IMR-90 (cell line): ENCODE measurements at regions not wholly inside any gene's neighbourhood (a gene's known extent, or its start where the extent isn't known, plus 50 kb on each side); places are given as distances from the start of the nearest gene placed in this dataset.

ENCODE experiments used
- ATAC-seq: fragments of 200-7000 bp; cut with Tn5 transposase; 2 replicates; pipeline ENCODE4 v1.9.1; 2020; ENCODE audit warnings: low read depth, mild to moderate bottlenecking, moderate library complexity
- BruUV-seq: library from RNA; stranded (reverse); fragments of 400-500 nt; replicated peaks from 2 replicates; lab custom pipeline; 2021; lab: Mats Ljungman, UMichigan
- CTCF ChIA-PET: fragments of 300-600 bp; formaldehyde crosslinking; extraction: SDS; loops from one replicate; lab custom pipeline; 2021; ENCODE audit warnings: antibody characterized with exemption; lab: Yijun Ruan, JAX
- POLR2A ChIA-PET: fragments of 300-600 bp; sonication (Branson Sonifier 250); formaldehyde crosslinking; loops from one replicate; lab custom pipeline; 2022; ENCODE audit warnings: antibody characterized with exemption; ENCODE audit not compliant: unreplicated experiment; lab: Charles Lee
- DNase-seq: peaks from one replicate; pipeline ENCODE4 v3.0.0; 2013
- H2AFZ ChIP-seq: replicated peaks from 2 replicates; pipeline ENCODE3; 2013; ENCODE audit warnings: low read length, mild to moderate bottlenecking; ENCODE audit not compliant: poor library complexity
- H2AK5ac ChIP-seq: 2 replicates; pipeline ENCODE4 v1.6.1; 2013; ENCODE audit warnings: low read depth, low read length, inconsistent platforms
- H2AK9ac ChIP-seq: replicated peaks from 2 replicates; pipeline ENCODE3; 2013; ENCODE audit warnings: mild to moderate bottlenecking, low read depth, low read length, moderate library complexity; ENCODE audit not compliant: poor library complexity
- H2BK120ac ChIP-seq: 2 replicates; pipeline ENCODE4 v1.6.1; 2013; ENCODE audit warnings: low read depth, low read length, inconsistent platforms
- H2BK15ac ChIP-seq: 3 replicates; pipeline ENCODE4 v1.6.1; 2013; ENCODE audit warnings: low read depth, low read length, inconsistent platforms
- H2BK20ac ChIP-seq: 2 replicates; pipeline ENCODE4 v1.6.1; 2013; ENCODE audit warnings: low read depth, mild to moderate bottlenecking, inconsistent platforms, low read length, moderate library complexity
- H2BK5ac ChIP-seq: 2 replicates; pipeline ENCODE4 v1.6.1; 2013; ENCODE audit warnings: mild to moderate bottlenecking, low read depth, low read length, inconsistent platforms; ENCODE audit not compliant: poor library complexity, severe bottlenecking
- H3K14ac ChIP-seq: replicated peaks from 2 replicates; pipeline ENCODE4 v1.6.1; 2013; ENCODE audit warnings: low read depth, low read length, inconsistent platforms
- H3K18ac ChIP-seq: 2 replicates; pipeline ENCODE4 v1.6.1; 2013; ENCODE audit warnings: low read depth, low read length, control low read depth
- H3K23ac ChIP-seq: 2 replicates; pipeline ENCODE4 v1.6.1; 2013; ENCODE audit warnings: low read depth, low read length, inconsistent platforms
- H3K27ac ChIP-seq: 2 replicates; pipeline ENCODE4 v1.5.1; 2013; ENCODE audit warnings: mild to moderate bottlenecking, control low read depth, low read length; ENCODE audit not compliant: insufficient read depth
- H3K27me3 ChIP-seq: 2 replicates; pipeline ENCODE4 v1.6.1; 2013; ENCODE audit warnings: low read length; ENCODE audit not compliant: control insufficient read depth, insufficient read depth
- H3K36me3 ChIP-seq: 2 replicates; pipeline ENCODE4 v1.6.1; 2013; ENCODE audit warnings: low read length, mixed read lengths; ENCODE audit not compliant: control insufficient read depth, insufficient read depth
- H3K4ac ChIP-seq: 2 replicates; pipeline ENCODE4 v1.6.1; 2013; ENCODE audit warnings: low read depth, low read length, inconsistent platforms
- H3K4me1 ChIP-seq: 2 replicates; pipeline ENCODE4 v1.6.1; 2013; ENCODE audit warnings: low read length, mixed read lengths; ENCODE audit not compliant: control insufficient read depth, insufficient read depth
- H3K4me2 ChIP-seq: 2 replicates; pipeline ENCODE4 v1.6.1; 2013; ENCODE audit warnings: low read depth, mild to moderate bottlenecking, control low read depth, low read length, moderate library complexity
- H3K4me3 ChIP-seq: 2 replicates; pipeline ENCODE4 v1.5.1; 2013; ENCODE audit warnings: low read depth, mild to moderate bottlenecking, control low read depth, low read length, moderate library complexity; ENCODE audit not compliant: insufficient read depth
- H3K56ac ChIP-seq: 2 replicates; pipeline ENCODE4 v1.6.1; 2013; ENCODE audit warnings: low read length, inconsistent platforms; ENCODE audit not compliant: insufficient read depth; ENCODE audit errors: extremely low read depth
- H3K79me1 ChIP-seq, 2 experiments: 2 replicates each; pipeline ENCODE4 v1.6.1; 2013; ENCODE audit warnings: low read length in 2 of 2, inconsistent platforms in 1 of 2, low read depth in 1 of 2
- H3K9ac ChIP-seq: 2 replicates; pipeline ENCODE4 v1.6.1; 2013; ENCODE audit warnings: low read depth, low read length, control low read depth
- H3K9me1 ChIP-seq: 2 replicates; pipeline ENCODE4 v1.6.1; 2013; ENCODE audit warnings: low read length, inconsistent platforms; ENCODE audit not compliant: insufficient read depth
- H3K9me3 ChIP-seq: 2 replicates; pipeline ENCODE4 v1.6.1; 2013; ENCODE audit warnings: low read length; ENCODE audit not compliant: control insufficient read depth, insufficient read depth
- H4K20me1 ChIP-seq: 2 replicates; pipeline ENCODE4 v1.6.1; 2013; ENCODE audit warnings: low read length, inconsistent platforms; ENCODE audit not compliant: insufficient read depth
- H4K5ac ChIP-seq: 2 replicates; pipeline ENCODE4 v1.6.1; 2013; ENCODE audit warnings: mild to moderate bottlenecking, low read depth, low read length, control low read depth
- H4K8ac ChIP-seq, 2 experiments: 2 replicates each; pipeline ENCODE4 v1.6.1; 2013; ENCODE audit warnings: low read depth in 2 of 2, low read length in 2 of 2, control low read depth in 1 of 2, inconsistent platforms in 1 of 2
- H4K91ac ChIP-seq: 2 replicates; pipeline ENCODE4 v1.6.1; 2013; ENCODE audit warnings: low read depth, low read length, inconsistent platforms; ENCODE audit not compliant: insufficient read depth
- BHLHE40 ChIP-seq: fragments of 150-350 bp; IDR thresholded peaks from 2 replicates; pipeline ENCODE4 v1.6.1; 2016; ENCODE audit warnings: mild to moderate bottlenecking, low read depth, low read length
- CEBPB ChIP-seq: IDR thresholded peaks from 2 replicates; pipeline ENCODE4 v1.6.1; 2012; ENCODE audit warnings: low read depth, low read length, improper control_type of control experiment
- CHD1 ChIP-seq: IDR thresholded peaks from 2 replicates; pipeline ENCODE4 v1.6.1; 2012; ENCODE audit warnings: low read depth, low read length, improper control_type of control experiment
- FOS ChIP-seq: fragments of 150-350 bp; IDR thresholded peaks from 2 replicates; pipeline ENCODE4 v1.6.1; 2016; ENCODE audit warnings: low read depth, low read length
- MAFK ChIP-seq: IDR thresholded peaks from 2 replicates; pipeline ENCODE4 v1.6.1; 2012; ENCODE audit warnings: low read depth, low read length, improper control_type of control experiment
- MAZ ChIP-seq: IDR thresholded peaks from 2 replicates; pipeline ENCODE4 v1.6.1; 2012; ENCODE audit warnings: low read depth, mild to moderate bottlenecking, low read length, improper control_type of control experiment, moderate library complexity, borderline replicate concordance
- MXI1 ChIP-seq: IDR thresholded peaks from 2 replicates; pipeline ENCODE4 v1.6.1; 2012; ENCODE audit warnings: low read depth, mild to moderate bottlenecking, low read length, moderate library complexity, borderline replicate concordance
- NFE2L2 ChIP-seq: fragments of 150-350 bp; IDR thresholded peaks from 2 replicates; pipeline ENCODE4 v1.6.1; 2016; ENCODE audit warnings: low read depth, mild to moderate bottlenecking, low read length
- POLR2A ChIP-seq: IDR thresholded peaks from 2 replicates; pipeline ENCODE4 v1.6.1; 2012; ENCODE audit warnings: mild to moderate bottlenecking, low read depth, low read length
- RAD21 ChIP-seq: IDR thresholded peaks from 2 replicates; pipeline ENCODE4 v1.6.1; 2012; ENCODE audit warnings: low read length, improper control_type of control experiment
- RCOR1 ChIP-seq: IDR thresholded peaks from 2 replicates; pipeline ENCODE4 v1.6.1; 2012; ENCODE audit warnings: mild to moderate bottlenecking, low read length, improper control_type of control experiment; ENCODE audit not compliant: insufficient replicate concordance
- RFX5 ChIP-seq: IDR thresholded peaks from 2 replicates; pipeline ENCODE4 v1.8.0; 2012; ENCODE audit warnings: low read depth, mild to moderate bottlenecking, low read length, moderate library complexity
- SMC3 ChIP-seq: fragments of 150-350 bp; IDR thresholded peaks from 2 replicates; pipeline ENCODE4 v1.6.1; 2016; ENCODE audit warnings: low read depth, mild to moderate bottlenecking, antibody characterized with exemption, low read length, moderate library complexity
- dilution Hi-C: fragments of 300-500 bp; cut with HindIII; formaldehyde crosslinking; loops from one replicate; pipeline ENCODE4 v1.14.3; 2018; ENCODE audit warnings: low sequenced_read_pairs; ENCODE audit not compliant: unreplicated experiment
- in situ Hi-C: fragments of 300-500 bp; cut with MboI; formaldehyde crosslinking; loops from 3 replicates; pipeline ENCODE4 v1.14.3; 2019; ENCODE audit warnings: low sequenced_read_pairs, inconsistent platforms, mixed read lengths
- intact Hi-C: fragments of 100-400 bp; cut with micrococcal nuclease; formaldehyde crosslinking; loops from 2 replicates; pipeline ENCODE4 v1.10.0; 2022
- TF ChIP-seq, protein P1 (sequence below): fragments of 150-350 bp; IDR thresholded peaks from 2 replicates; pipeline ENCODE4 v1.6.1; 2016; ENCODE audit warnings: low read depth, mild to moderate bottlenecking, low read length, moderate library complexity, borderline replicate concordance
- TF ChIP-seq, protein P2 (sequence below): conservative IDR thresholded peaks from 2 replicates; pipeline ENCODE4 v1.5.1; 2012; ENCODE audit warnings: mild to moderate bottlenecking, low read depth, low read length, improper control_type of control experiment
- TF ChIP-seq, protein P3 (sequence below): fragments of 150-350 bp; IDR thresholded peaks from 2 replicates; pipeline ENCODE4 v1.6.1; 2017; ENCODE audit warnings: mild to moderate bottlenecking, antibody characterized with exemption, low read length, low read depth

DNA sequence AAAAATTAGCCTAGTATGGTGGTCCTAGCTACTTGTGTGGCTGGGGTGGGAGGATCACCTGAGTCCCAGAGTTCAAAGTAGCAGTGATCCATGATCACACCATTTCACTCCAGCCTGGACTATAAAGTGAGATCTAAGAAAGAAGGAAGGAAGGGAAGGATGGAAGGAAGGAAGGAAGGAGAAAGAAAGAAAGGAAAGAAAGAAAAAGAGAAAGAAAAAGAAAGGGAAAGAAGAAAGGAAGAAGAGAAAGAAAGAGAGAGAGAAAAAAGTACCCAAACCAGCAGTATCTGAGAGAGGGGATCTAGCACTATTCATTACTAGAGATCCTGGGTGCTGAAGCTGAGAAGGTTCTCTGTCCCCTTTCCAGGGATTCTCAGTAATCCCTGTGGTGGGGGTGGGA, 197.8 kb downstream of the CD83 start:
- H4K20me1 ChIP-seq = no peaks in the 10 kb centered on the region
- no peak overlapping the region for H3K4ac ChIP-seq
- BruUV-seq = no TSS peak
- intact Hi-C loops (no loop called here), in situ Hi-C loops (no loop called here), dilution Hi-C loops (no loop called here)
- H2AK9ac ChIP-seq = no peak overlapping the region
- CTCF ChIA-PET = no interaction called here
- no peak overlapping the region for H3K4me3 ChIP-seq
- H3K23ac ChIP-seq = no peak overlapping the region
- H3K27ac ChIP-seq = no peak overlapping the region
- no peak overlapping the region for H3K18ac ChIP-seq
- H2AK5ac ChIP-seq = no peak overlapping the region
- H2BK120ac ChIP-seq = no peak overlapping the region
- no peak for DNase-seq
- H2BK5ac ChIP-seq = no peak overlapping the region
- H3K9me3 ChIP-seq = no peaks in the 10 kb centered on the region
- no peak for ATAC-seq
- peaks cover 28% of the 10 kb centered on the region for H3K27me3 ChIP-seq
- H4K91ac ChIP-seq = no peak overlapping the region
- no peak overlapping the region for H4K8ac ChIP-seq
- H3K56ac ChIP-seq = no peak overlapping the region
- POLR2A ChIA-PET = no interaction called here
- H3K14ac ChIP-seq = no peak overlapping the region
- H3K79me1 ChIP-seq = no peaks in the 10 kb centered on the region
- no peak overlapping the region for H4K5ac ChIP-seq
- H3K9me1 ChIP-seq = peaks cover 5% of the 10 kb centered on the region
- peaks cover 6% of the 10 kb centered on the region; the same call in 1 of the 2 replicates for H3K4me1 ChIP-seq
- no peak overlapping the region for H2AFZ ChIP-seq
- no peaks in the 10 kb centered on the region for H3K36me3 ChIP-seq
- H2BK15ac ChIP-seq = no peak overlapping the region
- H2BK20ac ChIP-seq = no peak overlapping the region
- H3K9ac ChIP-seq = no peak overlapping the region
- no peak for TF ChIP-seq CHD1
- no peak for TF ChIP-seq MAFK
- no peak for TF ChIP-seq MXI1
- no peak for TF ChIP-seq SMC3
- TF ChIP-seq, protein P1, sequence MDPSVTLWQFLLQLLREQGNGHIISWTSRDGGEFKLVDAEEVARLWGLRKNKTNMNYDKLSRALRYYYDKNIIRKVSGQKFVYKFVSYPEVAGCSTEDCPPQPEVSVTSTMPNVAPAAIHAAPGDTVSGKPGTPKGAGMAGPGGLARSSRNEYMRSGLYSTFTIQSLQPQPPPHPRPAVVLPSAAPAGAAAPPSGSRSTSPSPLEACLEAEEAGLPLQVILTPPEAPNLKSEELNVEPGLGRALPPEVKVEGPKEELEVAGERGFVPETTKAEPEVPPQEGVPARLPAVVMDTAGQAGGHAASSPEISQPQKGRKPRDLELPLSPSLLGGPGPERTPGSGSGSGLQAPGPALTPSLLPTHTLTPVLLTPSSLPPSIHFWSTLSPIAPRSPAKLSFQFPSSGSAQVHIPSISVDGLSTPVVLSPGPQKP = no peak
- no peak for TF ChIP-seq CEBPB
- TF ChIP-seq FOS = no peak
- TF ChIP-seq RFX5 = no peak
- no peak for TF ChIP-seq RCOR1
- no peak for TF ChIP-seq RAD21
- TF ChIP-seq, protein P2, sequence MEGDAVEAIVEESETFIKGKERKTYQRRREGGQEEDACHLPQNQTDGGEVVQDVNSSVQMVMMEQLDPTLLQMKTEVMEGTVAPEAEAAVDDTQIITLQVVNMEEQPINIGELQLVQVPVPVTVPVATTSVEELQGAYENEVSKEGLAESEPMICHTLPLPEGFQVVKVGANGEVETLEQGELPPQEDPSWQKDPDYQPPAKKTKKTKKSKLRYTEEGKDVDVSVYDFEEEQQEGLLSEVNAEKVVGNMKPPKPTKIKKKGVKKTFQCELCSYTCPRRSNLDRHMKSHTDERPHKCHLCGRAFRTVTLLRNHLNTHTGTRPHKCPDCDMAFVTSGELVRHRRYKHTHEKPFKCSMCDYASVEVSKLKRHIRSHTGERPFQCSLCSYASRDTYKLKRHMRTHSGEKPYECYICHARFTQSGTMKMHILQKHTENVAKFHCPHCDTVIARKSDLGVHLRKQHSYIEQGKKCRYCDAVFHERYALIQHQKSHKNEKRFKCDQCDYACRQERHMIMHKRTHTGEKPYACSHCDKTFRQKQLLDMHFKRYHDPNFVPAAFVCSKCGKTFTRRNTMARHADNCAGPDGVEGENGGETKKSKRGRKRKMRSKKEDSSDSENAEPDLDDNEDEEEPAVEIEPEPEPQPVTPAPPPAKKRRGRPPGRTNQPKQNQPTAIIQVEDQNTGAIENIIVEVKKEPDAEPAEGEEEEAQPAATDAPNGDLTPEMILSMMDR = no peak
- TF ChIP-seq MAZ = no peak
- no peak for TF ChIP-seq NFE2L2
- no peak for TF ChIP-seq POLR2A
- TF ChIP-seq, protein P3, sequence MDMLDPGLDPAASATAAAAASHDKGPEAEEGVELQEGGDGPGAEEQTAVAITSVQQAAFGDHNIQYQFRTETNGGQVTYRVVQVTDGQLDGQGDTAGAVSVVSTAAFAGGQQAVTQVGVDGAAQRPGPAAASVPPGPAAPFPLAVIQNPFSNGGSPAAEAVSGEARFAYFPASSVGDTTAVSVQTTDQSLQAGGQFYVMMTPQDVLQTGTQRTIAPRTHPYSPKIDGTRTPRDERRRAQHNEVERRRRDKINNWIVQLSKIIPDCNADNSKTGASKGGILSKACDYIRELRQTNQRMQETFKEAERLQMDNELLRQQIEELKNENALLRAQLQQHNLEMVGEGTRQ = no peak
- no peak for TF ChIP-seq BHLHE40
- H3K4me2 ChIP-seq = no peak overlapping the region
